IMR-90 (cell line): ENCODE measurements at regions not wholly inside any gene's neighbourhood (a gene's known extent, or its start where the extent isn't known, plus 50 kb on each side); places are given as distances from the start of the nearest gene placed in this dataset.

Experiments used
- ATAC-seq: fragments of 200-7000 bp; cut with Tn5 transposase; 2 replicates; pipeline ENCODE4 v1.9.1; 2020; ENCODE audit warnings: low read depth, mild to moderate bottlenecking, moderate library complexity
- BruUV-seq: library from RNA; stranded (reverse); fragments of 400-500 nt; replicated peaks from 2 replicates; lab custom pipeline; 2021; lab: Mats Ljungman, UMichigan
- CTCF ChIA-PET: fragments of 300-600 bp; formaldehyde crosslinking; extraction: SDS; loops from one replicate; lab custom pipeline; 2021; ENCODE audit warnings: antibody characterized with exemption; lab: Yijun Ruan, JAX
- POLR2A ChIA-PET: fragments of 300-600 bp; sonication (Branson Sonifier 250); formaldehyde crosslinking; loops from one replicate; lab custom pipeline; 2022; ENCODE audit warnings: antibody characterized with exemption; ENCODE audit not compliant: unreplicated experiment; lab: Charles Lee
- DNase-seq: peaks from one replicate; pipeline ENCODE4 v3.0.0; 2013
- H2AFZ ChIP-seq: replicated peaks from 2 replicates; pipeline ENCODE3; 2013; ENCODE audit warnings: low read length, mild to moderate bottlenecking; ENCODE audit not compliant: poor library complexity
- H2AK5ac ChIP-seq: 2 replicates; pipeline ENCODE4 v1.6.1; 2013; ENCODE audit warnings: low read depth, low read length, inconsistent platforms
- H2AK9ac ChIP-seq: replicated peaks from 2 replicates; pipeline ENCODE3; 2013; ENCODE audit warnings: mild to moderate bottlenecking, low read depth, low read length, moderate library complexity; ENCODE audit not compliant: poor library complexity
- H2BK120ac ChIP-seq: 2 replicates; pipeline ENCODE4 v1.6.1; 2013; ENCODE audit warnings: low read depth, low read length, inconsistent platforms
- H2BK15ac ChIP-seq: 3 replicates; pipeline ENCODE4 v1.6.1; 2013; ENCODE audit warnings: low read depth, low read length, inconsistent platforms
- H2BK20ac ChIP-seq: 2 replicates; pipeline ENCODE4 v1.6.1; 2013; ENCODE audit warnings: low read depth, mild to moderate bottlenecking, inconsistent platforms, low read length, moderate library complexity
- H2BK5ac ChIP-seq: 2 replicates; pipeline ENCODE4 v1.6.1; 2013; ENCODE audit warnings: mild to moderate bottlenecking, low read depth, low read length, inconsistent platforms; ENCODE audit not compliant: poor library complexity, severe bottlenecking
- H3K14ac ChIP-seq: replicated peaks from 2 replicates; pipeline ENCODE4 v1.6.1; 2013; ENCODE audit warnings: low read depth, low read length, inconsistent platforms
- H3K18ac ChIP-seq: 2 replicates; pipeline ENCODE4 v1.6.1; 2013; ENCODE audit warnings: low read depth, low read length, control low read depth
- H3K23ac ChIP-seq: 2 replicates; pipeline ENCODE4 v1.6.1; 2013; ENCODE audit warnings: low read depth, low read length, inconsistent platforms
- H3K27ac ChIP-seq: 2 replicates; pipeline ENCODE4 v1.5.1; 2013; ENCODE audit warnings: mild to moderate bottlenecking, control low read depth, low read length; ENCODE audit not compliant: insufficient read depth
- H3K27me3 ChIP-seq: 2 replicates; pipeline ENCODE4 v1.6.1; 2013; ENCODE audit warnings: low read length; ENCODE audit not compliant: control insufficient read depth, insufficient read depth
- H3K36me3 ChIP-seq: 2 replicates; pipeline ENCODE4 v1.6.1; 2013; ENCODE audit warnings: low read length, mixed read lengths; ENCODE audit not compliant: control insufficient read depth, insufficient read depth
- H3K4ac ChIP-seq: 2 replicates; pipeline ENCODE4 v1.6.1; 2013; ENCODE audit warnings: low read depth, low read length, inconsistent platforms
- H3K4me1 ChIP-seq: 2 replicates; pipeline ENCODE4 v1.6.1; 2013; ENCODE audit warnings: low read length, mixed read lengths; ENCODE audit not compliant: control insufficient read depth, insufficient read depth
- H3K4me2 ChIP-seq: 2 replicates; pipeline ENCODE4 v1.6.1; 2013; ENCODE audit warnings: low read depth, mild to moderate bottlenecking, control low read depth, low read length, moderate library complexity
- H3K4me3 ChIP-seq: 2 replicates; pipeline ENCODE4 v1.5.1; 2013; ENCODE audit warnings: low read depth, mild to moderate bottlenecking, control low read depth, low read length, moderate library complexity; ENCODE audit not compliant: insufficient read depth
- H3K56ac ChIP-seq: 2 replicates; pipeline ENCODE4 v1.6.1; 2013; ENCODE audit warnings: low read length, inconsistent platforms; ENCODE audit not compliant: insufficient read depth; ENCODE audit errors: extremely low read depth
- H3K79me1 ChIP-seq, 2 experiments: 2 replicates each; pipeline ENCODE4 v1.6.1; 2013; ENCODE audit warnings: low read length in 2 of 2, inconsistent platforms in 1 of 2, low read depth in 1 of 2
- H3K9ac ChIP-seq: 2 replicates; pipeline ENCODE4 v1.6.1; 2013; ENCODE audit warnings: low read depth, low read length, control low read depth
- H3K9me1 ChIP-seq: 2 replicates; pipeline ENCODE4 v1.6.1; 2013; ENCODE audit warnings: low read length, inconsistent platforms; ENCODE audit not compliant: insufficient read depth
- H3K9me3 ChIP-seq: 2 replicates; pipeline ENCODE4 v1.6.1; 2013; ENCODE audit warnings: low read length; ENCODE audit not compliant: control insufficient read depth, insufficient read depth
- H4K20me1 ChIP-seq: 2 replicates; pipeline ENCODE4 v1.6.1; 2013; ENCODE audit warnings: low read length, inconsistent platforms; ENCODE audit not compliant: insufficient read depth
- H4K5ac ChIP-seq: 2 replicates; pipeline ENCODE4 v1.6.1; 2013; ENCODE audit warnings: mild to moderate bottlenecking, low read depth, low read length, control low read depth
- H4K8ac ChIP-seq, 2 experiments: 2 replicates each; pipeline ENCODE4 v1.6.1; 2013; ENCODE audit warnings: low read depth in 2 of 2, low read length in 2 of 2, control low read depth in 1 of 2, inconsistent platforms in 1 of 2
- H4K91ac ChIP-seq: 2 replicates; pipeline ENCODE4 v1.6.1; 2013; ENCODE audit warnings: low read depth, low read length, inconsistent platforms; ENCODE audit not compliant: insufficient read depth
- CEBPB ChIP-seq: IDR thresholded peaks from 2 replicates; pipeline ENCODE4 v1.6.1; 2012; ENCODE audit warnings: low read depth, low read length, improper control_type of control experiment
- CHD1 ChIP-seq: IDR thresholded peaks from 2 replicates; pipeline ENCODE4 v1.6.1; 2012; ENCODE audit warnings: low read depth, low read length, improper control_type of control experiment
- CTCF ChIP-seq: conservative IDR thresholded peaks from 2 replicates; pipeline ENCODE4 v1.5.1; 2012; ENCODE audit warnings: mild to moderate bottlenecking, low read depth, low read length, improper control_type of control experiment
- ELK1 ChIP-seq: fragments of 150-350 bp; IDR thresholded peaks from 2 replicates; pipeline ENCODE4 v1.6.1; 2016; ENCODE audit warnings: low read depth, mild to moderate bottlenecking, low read length, moderate library complexity, borderline replicate concordance
- FOS ChIP-seq: fragments of 150-350 bp; IDR thresholded peaks from 2 replicates; pipeline ENCODE4 v1.6.1; 2016; ENCODE audit warnings: low read depth, low read length
- MXI1 ChIP-seq: IDR thresholded peaks from 2 replicates; pipeline ENCODE4 v1.6.1; 2012; ENCODE audit warnings: low read depth, mild to moderate bottlenecking, low read length, moderate library complexity, borderline replicate concordance
- NFE2L2 ChIP-seq: fragments of 150-350 bp; IDR thresholded peaks from 2 replicates; pipeline ENCODE4 v1.6.1; 2016; ENCODE audit warnings: low read depth, mild to moderate bottlenecking, low read length
- POLR2A ChIP-seq: IDR thresholded peaks from 2 replicates; pipeline ENCODE4 v1.6.1; 2012; ENCODE audit warnings: mild to moderate bottlenecking, low read depth, low read length
- RAD21 ChIP-seq: IDR thresholded peaks from 2 replicates; pipeline ENCODE4 v1.6.1; 2012; ENCODE audit warnings: low read length, improper control_type of control experiment
- RCOR1 ChIP-seq: IDR thresholded peaks from 2 replicates; pipeline ENCODE4 v1.6.1; 2012; ENCODE audit warnings: mild to moderate bottlenecking, low read length, improper control_type of control experiment; ENCODE audit not compliant: insufficient replicate concordance
- RFX5 ChIP-seq: IDR thresholded peaks from 2 replicates; pipeline ENCODE4 v1.8.0; 2012; ENCODE audit warnings: low read depth, mild to moderate bottlenecking, low read length, moderate library complexity
- USF2 ChIP-seq: fragments of 150-350 bp; IDR thresholded peaks from 2 replicates; pipeline ENCODE4 v1.6.1; 2017; ENCODE audit warnings: mild to moderate bottlenecking, antibody characterized with exemption, low read length, low read depth
- WGBS, 2 experiments: methylation state at CpG; one replicate each; pipeline versions ENCODE4 v1.1.5 to v1.1.7; 2013; ENCODE audit warnings: missing lambda C conversion rate in 2 of 2; ENCODE audit not compliant: insufficient read length in 1 of 2; ENCODE audit errors: extremely low coverage in 2 of 2; 5-methylcytosine and 5-hydroxymethylcytosine counted together
- dilution Hi-C: fragments of 300-500 bp; cut with HindIII; formaldehyde crosslinking; loops from one replicate; pipeline ENCODE4 v1.14.3; 2018; ENCODE audit warnings: low sequenced_read_pairs; ENCODE audit not compliant: unreplicated experiment
- in situ Hi-C: fragments of 300-500 bp; cut with MboI; formaldehyde crosslinking; loops from 3 replicates; pipeline ENCODE4 v1.14.3; 2019; ENCODE audit warnings: low sequenced_read_pairs, inconsistent platforms, mixed read lengths
- intact Hi-C: fragments of 100-400 bp; cut with micrococcal nuclease; formaldehyde crosslinking; loops from 2 replicates; pipeline ENCODE4 v1.10.0; 2022

- no peak for TF ChIP-seq MXI1
Measured at GRCh38 chr5:117681431-117682254, 1107.0 kb upstream of the SEMA6A start (continued).

GRCh38 chr5:117680426-117680825 lies 1105.8 kb upstream of the SEMA6A start:
- Histone ChIP-seq H2AK5ac (no peak overlapping the region), H4K5ac (no peak overlapping the region; the same call in 1 of the 2 replicates), H3K4me3 (no peak overlapping the region), H4K20me1 (no peaks in the 10 kb centered on the region), H3K4me1 (0 out of 2 replicates have a peak, but pooled peaks cover 1% of the 10 kb centered on the region), H3K27ac (no peak overlapping the region), H3K23ac (no peak overlapping the region), H3K36me3 (no peaks in the 10 kb centered on the region), H3K56ac (no peak overlapping the region), H3K4me2 (no peak overlapping the region; the same call in 1 of the 2 replicates), H3K27me3 (no peaks in the 10 kb centered on the region), H2BK20ac (peak overlapping the region; percentile 53; the same call in 1 of the 2 replicates), H2BK15ac (peak overlapping the region; percentile 42; the same call in 1 of the 3 replicates), H2AK9ac (no peak overlapping the region), H2BK120ac (peak overlapping the region; percentile 47; the same call in 1 of the 2 replicates), H2AFZ (no peak overlapping the region), H3K9ac (no peak overlapping the region), H4K8ac (no peak overlapping the region; a peak in 1 of 4 replicates), H2BK5ac (peak overlapping the region; percentile 62), H3K9me1 (0 out of 2 replicates have a peak, but pooled peaks cover 5% of the 10 kb centered on the region), H3K4ac (peak overlapping the region; percentile 67), H3K79me1 (no peaks in the 10 kb centered on the region), H3K9me3 (no peaks in the 10 kb centered on the region), H3K18ac (no peak overlapping the region), H4K91ac (no peak overlapping the region), H3K14ac (no peak overlapping the region)
- in situ Hi-C loops (no loop called here), intact Hi-C loops (no loop called here), dilution Hi-C loops (no loop called here)
- ChIA-PET POLR2A (no interaction called here), CTCF (no interaction called here)
- DNase-seq (peak; percentile 16), ATAC-seq (peak; percentile 72)
- BruUV-seq = no TSS peak
- WGBS, 2 experiments = no CpG with 5 or more reads among the region's 1 CpG
- TF ChIP-seq MXI1 (no peak), CEBPB (no peak), USF2 (no peak), FOS (no peak), CHD1 (no peak), ELK1 (no peak), RCOR1 (no peak), CTCF (no peak), RFX5 (no peak), NFE2L2 (no peak), RAD21 (no peak), POLR2A (no peak)
